ENCODE measurements at regions not wholly inside any gene's neighbourhood (a gene's known extent, or its start where the extent isn't known, plus 50 kb on each side); places are given as distances from the start of the nearest gene placed in this dataset.

DNA sequence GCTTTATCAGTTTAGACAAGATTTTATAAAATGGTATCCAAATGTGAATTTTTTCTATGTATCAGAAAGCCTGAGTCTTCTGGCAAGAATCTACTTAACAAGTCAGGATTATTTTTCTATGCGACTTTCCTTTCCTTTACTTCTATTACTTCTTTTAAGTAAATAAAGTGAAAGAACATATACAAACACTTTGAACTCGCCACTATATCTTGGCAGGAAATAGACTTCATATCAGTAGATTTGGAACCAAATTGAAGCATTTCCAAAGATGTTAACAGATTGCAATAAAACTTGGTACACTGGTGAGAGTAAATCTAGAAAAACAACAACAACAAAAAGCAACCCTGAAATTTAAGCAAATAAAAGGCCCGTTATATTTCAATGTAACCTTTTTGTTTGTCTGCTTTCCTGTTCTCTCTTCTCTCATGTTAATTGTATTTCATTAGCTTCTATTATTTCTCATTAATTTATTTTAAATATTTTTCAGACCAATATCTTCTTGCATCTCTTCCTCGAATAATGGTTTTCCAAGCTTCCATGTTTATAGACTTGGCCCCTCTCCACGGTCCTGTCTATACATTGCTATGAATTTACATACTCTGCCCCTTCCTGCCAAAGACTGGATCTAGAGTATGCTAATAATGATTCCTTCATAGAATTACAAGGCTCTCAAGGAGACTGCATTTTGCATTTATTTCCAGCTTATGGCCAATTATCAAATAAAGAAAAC is 843.6 kb downstream of the ADGRL2 start:
- H3K9me3 Mint-ChIP-seq = no peaks in the 10 kb centered on the region
- H3K27ac Mint-ChIP-seq = no peak overlapping the region
- H3K27me3 Mint-ChIP-seq (ENCODE audit: low read depth) = no peaks in the 10 kb centered on the region
- H3K36me3 Mint-ChIP-seq (ENCODE audit: low read depth) = no peaks in the 10 kb centered on the region
- H3K4me3 Mint-ChIP-seq = no peak overlapping the region
- no peaks in the 10 kb centered on the region for H3K4me1 Mint-ChIP-seq (ENCODE audit: low read depth)

DNA sequence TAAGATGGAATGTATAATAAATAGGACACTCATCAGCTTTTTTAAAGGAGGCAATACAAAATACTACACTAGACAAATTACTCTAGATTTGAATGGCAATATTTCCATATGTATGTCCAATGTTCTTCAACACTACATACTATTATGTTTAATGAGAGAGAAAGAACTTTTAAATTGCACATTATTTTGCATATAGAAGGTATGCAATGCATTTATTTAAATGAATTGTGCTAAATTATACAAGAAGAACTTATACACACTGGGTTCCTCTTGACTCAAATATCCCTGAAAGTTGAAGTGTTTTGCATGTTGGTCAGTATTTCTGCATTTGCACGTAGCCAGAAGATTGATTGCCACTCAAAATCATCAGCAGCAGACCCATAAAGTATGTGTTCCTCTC is 839.6 kb downstream of the ADGRL2 start:
- no peaks in the 10 kb centered on the region for H3K9me3 Mint-ChIP-seq
- no peaks in the 10 kb centered on the region for H3K36me3 Mint-ChIP-seq (ENCODE audit: low read depth)
- H3K27me3 Mint-ChIP-seq (ENCODE audit: low read depth) = no peaks in the 10 kb centered on the region
- H3K27ac Mint-ChIP-seq = no peak overlapping the region
- H3K4me3 Mint-ChIP-seq = no peak overlapping the region
- no peaks in the 10 kb centered on the region for H3K4me1 Mint-ChIP-seq (ENCODE audit: low read depth)

DNA sequence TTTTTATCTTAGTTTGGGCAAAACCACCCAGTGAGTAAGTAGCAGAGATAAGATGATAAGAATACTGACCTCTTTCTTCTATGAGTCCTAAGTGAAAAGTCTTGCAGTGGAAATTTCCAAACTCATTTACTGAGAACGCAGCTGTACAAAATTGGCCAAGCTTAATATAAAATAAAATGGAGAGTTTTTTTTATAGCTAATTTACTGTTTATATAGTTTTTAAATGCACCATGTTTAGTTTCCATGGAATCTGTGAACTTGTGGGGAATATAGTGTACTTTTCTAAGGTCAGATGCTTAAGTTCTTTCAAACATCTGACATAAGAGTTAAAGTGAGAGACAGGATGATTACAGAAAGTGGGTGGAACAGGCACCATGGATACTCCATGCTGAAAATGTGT is 833.5 kb downstream of the ADGRL2 start:
- Mint-ChIP-seq H3K27me3 (ENCODE audit: low read depth) (no peaks in the 10 kb centered on the region), H3K36me3 (ENCODE audit: low read depth) (no peaks in the 10 kb centered on the region), H3K9me3 (no peaks in the 10 kb centered on the region), H3K27ac (no peak overlapping the region), H3K4me1 (ENCODE audit: low read depth) (no peaks in the 10 kb centered on the region), H3K4me3 (no peak overlapping the region)

DNA sequence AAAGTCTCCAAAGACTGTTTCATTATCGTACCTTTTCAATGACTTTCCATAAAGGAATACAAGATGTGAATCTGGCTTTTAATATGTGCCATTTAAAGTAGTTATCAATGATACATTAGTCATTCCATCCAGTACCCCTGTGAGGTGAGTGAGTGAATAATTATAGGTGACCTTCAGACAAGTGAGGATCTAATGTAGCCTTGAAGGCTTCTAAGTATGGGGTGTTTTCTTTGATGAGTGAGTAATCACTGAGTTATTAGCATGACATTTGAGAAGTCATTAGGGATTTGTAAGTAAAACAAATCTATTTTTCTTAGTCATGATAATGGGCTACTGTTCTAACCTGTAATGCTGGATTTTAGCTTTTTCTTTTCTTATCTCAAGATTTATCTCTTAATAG is 831.4 kb downstream of the ADGRL2 start:
- no peaks in the 10 kb centered on the region for H3K36me3 Mint-ChIP-seq (ENCODE audit: low read depth)
- H3K4me3 Mint-ChIP-seq = no peak overlapping the region
- H3K27me3 Mint-ChIP-seq (ENCODE audit: low read depth) = no peaks in the 10 kb centered on the region
- no peaks in the 10 kb centered on the region for H3K4me1 Mint-ChIP-seq (ENCODE audit: low read depth)
- peaks cover 4% of the 10 kb centered on the region for H3K9me3 Mint-ChIP-seq
- H3K27ac Mint-ChIP-seq = no peak overlapping the region

DNA sequence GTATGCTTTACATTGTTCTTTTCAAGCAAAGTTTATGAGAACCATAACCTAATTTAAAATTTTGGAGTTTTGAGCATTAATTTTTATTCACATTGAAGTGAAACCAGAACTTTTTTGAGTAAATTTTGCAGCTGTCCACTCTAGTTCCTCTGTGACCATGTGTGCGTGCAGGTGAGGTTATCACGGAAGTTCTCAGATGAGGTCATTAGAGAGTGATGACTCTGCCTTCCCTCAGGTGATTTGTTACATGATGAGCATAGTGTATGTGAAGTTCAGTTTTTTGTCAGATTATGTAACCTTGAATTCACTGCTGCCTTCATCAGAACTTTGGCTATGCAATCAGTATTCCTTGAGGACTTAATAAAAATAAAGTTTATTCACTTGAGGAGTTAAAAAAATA is 828.2 kb downstream of the ADGRL2 start:
- Mint-ChIP-seq H3K4me1 (ENCODE audit: low read depth) (no peaks in the 10 kb centered on the region), H3K4me3 (no peak overlapping the region), H3K27me3 (ENCODE audit: low read depth) (no peaks in the 10 kb centered on the region), H3K36me3 (ENCODE audit: low read depth) (no peaks in the 10 kb centered on the region), H3K9me3 (peaks cover 13% of the 10 kb centered on the region), H3K27ac (no peak overlapping the region)

DNA sequence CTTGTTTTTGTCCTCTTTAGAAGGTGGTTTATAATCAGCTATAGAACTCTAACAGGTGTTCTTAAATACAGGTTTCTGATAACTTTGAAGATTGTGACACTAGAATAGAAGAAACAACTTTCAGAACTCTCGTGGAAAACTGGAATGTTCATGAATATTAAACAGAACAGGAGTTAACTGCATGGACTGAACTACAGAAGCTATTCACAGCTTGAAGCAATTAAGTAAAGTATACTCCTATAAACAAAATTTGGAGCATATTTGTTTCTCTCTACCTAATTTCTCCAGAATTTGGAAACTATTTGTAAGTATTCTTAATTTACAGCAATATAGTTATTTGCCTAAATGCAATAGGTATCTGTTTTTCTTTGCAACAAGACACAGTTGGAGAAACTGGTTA is 824.8 kb downstream of the ADGRL2 start:
- Mint-ChIP-seq H3K27ac (no peak overlapping the region), H3K4me3 (no peak overlapping the region), H3K27me3 (ENCODE audit: low read depth) (no peaks in the 10 kb centered on the region), H3K4me1 (ENCODE audit: low read depth) (no peaks in the 10 kb centered on the region), H3K9me3 (peaks cover 13% of the 10 kb centered on the region), H3K36me3 (ENCODE audit: low read depth) (no peaks in the 10 kb centered on the region)

DNA sequence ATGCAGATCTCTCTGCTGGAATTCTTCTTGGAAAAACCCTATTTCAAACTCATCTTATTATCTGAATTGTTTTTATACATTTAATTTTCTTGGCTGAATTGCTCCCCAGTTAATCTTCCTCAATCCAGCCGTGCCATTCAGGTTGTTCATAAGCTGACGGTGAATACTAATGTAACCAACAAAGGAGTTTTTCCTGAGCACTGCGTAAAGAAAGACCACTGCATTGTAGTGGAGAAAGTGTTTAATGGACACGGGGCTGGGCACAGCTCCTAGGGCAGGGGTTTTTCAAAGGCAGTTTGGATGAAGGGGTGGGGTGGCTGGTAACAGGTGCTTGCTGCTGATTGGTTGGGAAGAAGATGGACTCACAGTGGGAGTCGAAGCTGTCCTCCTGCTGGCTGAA is 820.3 kb downstream of the ADGRL2 start:
- Mint-ChIP-seq H3K4me1 (ENCODE audit: low read depth) (no peaks in the 10 kb centered on the region), H3K27ac (no peak overlapping the region), H3K27me3 (ENCODE audit: low read depth) (no peaks in the 10 kb centered on the region), H3K9me3 (peaks cover 3% of the 10 kb centered on the region), H3K36me3 (ENCODE audit: low read depth) (no peaks in the 10 kb centered on the region), H3K4me3 (no peak overlapping the region)

DNA sequence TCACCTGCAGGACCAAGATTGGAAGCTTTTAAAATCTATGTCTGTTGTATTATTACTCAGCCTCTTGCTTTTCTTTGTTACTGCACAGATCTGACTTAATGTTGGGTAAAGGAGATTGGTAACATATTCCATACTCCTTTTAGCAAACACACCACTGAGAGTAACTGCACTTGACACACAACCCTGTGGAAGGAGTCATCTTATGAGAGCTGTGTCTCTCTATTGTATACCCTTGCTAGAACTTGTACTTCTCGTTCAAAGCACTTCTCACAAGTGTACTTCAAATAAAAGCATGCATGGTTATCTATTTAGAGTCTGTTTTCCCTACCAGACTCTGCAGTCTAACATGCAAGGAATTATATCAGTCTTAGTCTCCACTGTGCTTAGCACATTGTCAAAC is 813.4 kb downstream of the ADGRL2 start:
- Mint-ChIP-seq H3K4me3 (no peak overlapping the region), H3K27me3 (ENCODE audit: low read depth) (no peaks in the 10 kb centered on the region), H3K9me3 (no peaks in the 10 kb centered on the region), H3K27ac (no peak overlapping the region), H3K4me1 (ENCODE audit: low read depth) (no peaks in the 10 kb centered on the region), H3K36me3 (ENCODE audit: low read depth) (no peaks in the 10 kb centered on the region)

DNA sequence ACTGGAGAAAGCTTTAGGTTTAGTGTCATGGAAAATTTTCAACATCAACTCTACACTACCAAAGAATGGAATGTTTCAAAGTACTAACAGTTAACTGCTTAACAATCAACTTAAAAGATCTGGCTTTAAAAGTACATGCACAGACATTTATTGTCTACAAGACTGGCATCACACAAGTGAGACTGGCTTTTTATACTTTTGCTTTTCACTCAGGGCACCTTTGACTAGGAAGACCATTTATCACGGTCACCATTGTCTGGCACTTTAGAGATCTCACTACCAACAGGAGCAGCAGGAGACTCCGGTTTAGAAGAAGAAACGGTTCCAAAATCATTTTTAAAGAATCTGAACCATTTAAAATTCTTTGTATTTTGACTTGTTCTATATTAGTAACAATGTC is 812.3 kb downstream of the ADGRL2 start:
- Mint-ChIP-seq H3K27ac (no peak overlapping the region), H3K36me3 (ENCODE audit: low read depth) (no peaks in the 10 kb centered on the region), H3K9me3 (no peaks in the 10 kb centered on the region), H3K4me1 (ENCODE audit: low read depth) (no peaks in the 10 kb centered on the region), H3K4me3 (no peak overlapping the region), H3K27me3 (ENCODE audit: low read depth) (no peaks in the 10 kb centered on the region)

DNA sequence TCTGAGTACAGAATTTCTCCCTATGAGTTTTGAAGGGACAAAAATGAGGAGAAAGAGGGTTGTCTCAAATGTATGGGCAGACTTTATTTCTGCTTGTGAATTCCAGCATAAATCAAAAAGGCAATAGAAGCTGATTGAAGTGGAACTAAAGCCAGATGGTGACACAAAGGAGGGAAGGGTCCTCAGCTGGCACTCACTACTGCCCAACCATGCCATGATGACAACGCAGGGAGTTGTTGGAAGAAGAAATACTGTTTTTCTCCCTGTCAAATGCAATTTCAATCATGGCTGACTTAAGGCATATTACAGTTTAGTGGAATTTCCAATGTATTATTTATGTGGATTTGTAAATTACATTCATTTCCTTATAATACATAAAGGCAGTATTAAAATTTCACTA is 805.8 kb downstream of the ADGRL2 start:
- no peak overlapping the region for H3K4me3 Mint-ChIP-seq
- no peak overlapping the region for H3K27ac Mint-ChIP-seq
- H3K9me3 Mint-ChIP-seq = no peaks in the 10 kb centered on the region
- no peaks in the 10 kb centered on the region for H3K27me3 Mint-ChIP-seq (ENCODE audit: low read depth)
- H3K4me1 Mint-ChIP-seq (ENCODE audit: low read depth) = no peaks in the 10 kb centered on the region
- H3K36me3 Mint-ChIP-seq (ENCODE audit: low read depth) = no peaks in the 10 kb centered on the region

DNA sequence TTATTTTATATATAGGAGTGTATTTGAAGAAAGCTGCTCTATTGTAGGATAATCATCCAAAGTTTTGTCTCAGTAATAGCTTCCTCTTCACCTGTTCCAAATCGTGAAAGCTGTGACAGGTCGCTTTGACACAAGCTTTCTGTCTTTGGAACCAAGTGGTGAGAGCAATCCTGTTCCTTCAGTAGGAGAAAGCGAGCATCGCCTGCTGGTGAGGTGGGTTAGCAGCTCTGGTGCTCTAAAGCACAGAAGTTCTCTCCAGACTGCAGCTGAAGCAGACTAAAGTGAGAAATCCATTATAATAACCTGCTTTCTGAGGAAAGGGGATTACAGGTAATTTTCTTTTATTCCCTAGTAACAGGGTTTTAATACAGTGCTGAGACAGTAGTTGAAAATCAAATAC is 803.8 kb downstream of the ADGRL2 start:
- no peak overlapping the region for H3K27ac Mint-ChIP-seq
- no peaks in the 10 kb centered on the region for H3K36me3 Mint-ChIP-seq (ENCODE audit: low read depth)
- H3K4me3 Mint-ChIP-seq = no peak overlapping the region
- no peaks in the 10 kb centered on the region for H3K27me3 Mint-ChIP-seq (ENCODE audit: low read depth)
- no peaks in the 10 kb centered on the region for H3K9me3 Mint-ChIP-seq
- no peaks in the 10 kb centered on the region for H3K4me1 Mint-ChIP-seq (ENCODE audit: low read depth)

DNA sequence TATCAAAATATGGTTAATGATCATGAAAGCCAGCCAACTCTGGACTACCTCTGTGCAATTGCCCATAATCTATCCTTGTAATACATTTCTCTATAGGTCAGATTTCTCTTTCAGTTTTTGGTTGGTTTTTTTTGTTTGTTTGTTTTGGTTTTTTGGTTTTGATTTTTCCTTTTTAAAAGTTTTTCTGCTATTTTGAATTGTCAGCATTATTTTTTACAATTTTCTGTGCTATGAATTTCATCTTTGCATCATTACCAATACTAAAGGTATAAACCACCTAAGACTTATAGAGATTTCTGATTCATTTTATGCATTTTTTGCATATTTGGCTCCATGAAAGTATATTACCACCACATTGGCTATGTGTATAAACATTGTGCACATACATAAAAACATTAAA is 799.6 kb downstream of the ADGRL2 start:
- Mint-ChIP-seq H3K36me3 (ENCODE audit: low read depth) (no peaks in the 10 kb centered on the region), H3K4me1 (ENCODE audit: low read depth) (peaks cover 3% of the 10 kb centered on the region), H3K27me3 (ENCODE audit: low read depth) (no peaks in the 10 kb centered on the region), H3K4me3 (no peak overlapping the region), H3K9me3 (no peaks in the 10 kb centered on the region), H3K27ac (no peak overlapping the region)

DNA sequence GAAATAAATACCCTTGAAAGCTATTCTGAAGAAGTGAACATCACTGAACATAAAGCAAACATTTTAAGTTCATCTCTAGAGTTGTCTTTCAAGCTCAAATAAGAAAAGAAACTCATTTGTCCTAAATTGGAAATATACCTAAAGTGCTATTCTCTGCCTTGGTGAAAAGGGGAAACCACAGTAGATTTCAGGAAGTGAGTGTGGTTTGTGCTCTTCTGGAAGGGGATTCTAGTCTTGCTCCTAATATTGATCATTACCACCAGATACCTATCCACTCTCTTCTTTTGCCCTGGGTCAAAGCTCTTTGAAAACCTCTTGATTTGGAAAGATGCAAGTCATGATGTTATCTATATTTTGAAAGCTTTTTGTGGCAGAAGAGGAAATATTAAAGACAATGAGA is 798.1 kb downstream of the ADGRL2 start:
- Mint-ChIP-seq H3K4me3 (no peak overlapping the region), H3K4me1 (ENCODE audit: low read depth) (peaks cover 3% of the 10 kb centered on the region), H3K27me3 (ENCODE audit: low read depth) (no peaks in the 10 kb centered on the region), H3K36me3 (ENCODE audit: low read depth) (no peaks in the 10 kb centered on the region), H3K9me3 (no peaks in the 10 kb centered on the region), H3K27ac (no peak overlapping the region)

DNA sequence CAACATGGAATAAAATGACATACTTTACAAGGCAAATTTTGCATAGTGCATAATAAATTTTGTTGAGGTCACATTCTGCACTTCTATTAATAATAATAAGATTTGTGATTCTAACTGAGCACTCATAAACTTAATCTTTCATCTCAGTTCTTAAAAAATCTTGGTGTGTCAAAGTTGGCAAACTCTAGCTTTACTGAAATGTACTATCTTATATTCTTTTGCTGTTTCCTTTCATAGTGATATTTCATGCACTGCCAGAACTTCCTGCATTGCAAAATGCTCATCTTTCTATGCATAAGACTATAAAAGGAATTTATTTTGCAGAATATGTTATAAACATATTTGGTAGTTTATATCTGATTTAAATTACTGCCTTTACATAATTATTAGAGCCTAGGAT is 797.6 kb downstream of the ADGRL2 start:
- no peak overlapping the region for H3K4me3 Mint-ChIP-seq
- peaks cover 3% of the 10 kb centered on the region for H3K4me1 Mint-ChIP-seq (ENCODE audit: low read depth)
- H3K27ac Mint-ChIP-seq = no peak overlapping the region
- no peaks in the 10 kb centered on the region for H3K36me3 Mint-ChIP-seq (ENCODE audit: low read depth)
- H3K9me3 Mint-ChIP-seq = no peaks in the 10 kb centered on the region
- H3K27me3 Mint-ChIP-seq (ENCODE audit: low read depth) = no peaks in the 10 kb centered on the region

DNA sequence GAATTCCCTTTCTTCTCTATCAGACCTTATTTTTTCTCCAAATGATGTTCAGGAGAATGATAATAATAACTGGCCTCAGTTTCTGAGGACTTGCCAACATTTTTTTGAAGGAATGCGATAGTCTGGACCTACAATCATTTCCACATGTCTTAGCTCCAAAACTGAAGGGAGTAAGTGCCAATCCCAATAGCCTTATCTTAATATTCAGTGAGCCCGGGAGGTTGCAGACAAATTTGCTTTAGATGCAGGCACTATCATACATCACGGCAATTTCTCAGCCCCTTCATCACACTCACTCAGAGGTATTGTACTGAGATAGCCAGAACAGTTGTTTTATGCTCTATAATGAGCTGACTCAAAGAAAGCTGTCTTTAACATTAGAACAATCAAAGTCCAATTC is 796.9 kb downstream of the ADGRL2 start:
- H3K27ac Mint-ChIP-seq = no peak overlapping the region
- H3K9me3 Mint-ChIP-seq = no peaks in the 10 kb centered on the region
- peaks cover 3% of the 10 kb centered on the region for H3K4me1 Mint-ChIP-seq (ENCODE audit: low read depth)
- no peaks in the 10 kb centered on the region for H3K36me3 Mint-ChIP-seq (ENCODE audit: low read depth)
- H3K27me3 Mint-ChIP-seq (ENCODE audit: low read depth) = no peaks in the 10 kb centered on the region
- H3K4me3 Mint-ChIP-seq = no peak overlapping the region

DNA sequence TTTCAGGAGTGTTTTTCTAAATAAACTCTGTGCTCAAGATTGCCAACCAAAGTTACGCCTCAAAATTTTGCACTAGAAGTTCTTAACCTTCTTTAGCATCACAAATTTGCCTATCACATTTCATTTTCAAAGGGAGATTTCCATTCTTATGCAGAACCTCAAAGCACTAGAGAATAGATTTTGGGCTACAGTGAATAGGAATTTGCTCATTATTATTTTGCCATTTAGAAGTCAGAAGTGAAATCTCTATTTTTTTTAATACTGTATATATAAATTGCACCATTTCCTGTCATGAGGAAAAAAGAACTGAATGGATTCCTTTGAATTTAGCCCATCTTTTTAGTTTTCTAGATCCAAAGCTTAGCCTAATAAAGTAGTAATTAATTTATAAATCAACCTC is 796.4 kb downstream of the ADGRL2 start:
- Mint-ChIP-seq H3K4me3 (no peak overlapping the region), H3K9me3 (no peaks in the 10 kb centered on the region), H3K4me1 (ENCODE audit: low read depth) (peaks cover 3% of the 10 kb centered on the region), H3K27ac (no peak overlapping the region), H3K36me3 (ENCODE audit: low read depth) (no peaks in the 10 kb centered on the region), H3K27me3 (ENCODE audit: low read depth) (no peaks in the 10 kb centered on the region)

All from T-helper 1 cell treated with Interleukin-12 subunit alpha and Interleukin-12 subunit beta and Interleukin-4 antibody, amounts not matched to agents 30 μg/mL and 1 μg/mL, for 36 hours (primary cell).